Fibroblast of upper back skin (primary cell): ENCODE measurements at regions not wholly inside any gene's neighbourhood (a gene's known extent, or its start where the extent isn't known, plus 50 kb on each side); places are given as distances from the start of the nearest gene placed in this dataset.

Source experiments
- DNase-seq: peaks from one replicate; pipeline ENCODE4 v3.0.0-alpha.2; 2013

DNA sequence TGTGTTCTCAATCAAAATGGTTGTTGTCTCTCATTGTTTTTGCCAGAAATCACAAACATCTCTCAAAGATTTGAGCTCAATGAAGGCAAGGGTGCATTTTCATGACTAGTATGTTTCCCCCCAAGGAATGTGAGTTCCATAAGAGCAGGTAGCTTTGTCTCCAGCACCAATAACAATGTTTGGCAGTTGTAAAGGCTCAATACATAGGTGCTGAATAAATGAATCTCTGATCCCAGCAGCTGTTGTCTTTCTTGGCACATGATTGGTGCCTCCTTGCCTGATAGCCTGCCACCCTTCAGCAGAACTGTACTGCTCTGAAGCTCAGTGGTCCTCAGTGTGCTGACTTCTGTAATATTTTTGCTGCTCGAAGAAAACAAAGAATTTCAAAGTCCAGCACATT is 103.1 kb upstream of the CDH11 start:
- DNase-seq = no peak

GRCh38 chr16:65224471-65224870 is 102.6 kb upstream of the CDH11 start:
- no peak for DNase-seq

DNA sequence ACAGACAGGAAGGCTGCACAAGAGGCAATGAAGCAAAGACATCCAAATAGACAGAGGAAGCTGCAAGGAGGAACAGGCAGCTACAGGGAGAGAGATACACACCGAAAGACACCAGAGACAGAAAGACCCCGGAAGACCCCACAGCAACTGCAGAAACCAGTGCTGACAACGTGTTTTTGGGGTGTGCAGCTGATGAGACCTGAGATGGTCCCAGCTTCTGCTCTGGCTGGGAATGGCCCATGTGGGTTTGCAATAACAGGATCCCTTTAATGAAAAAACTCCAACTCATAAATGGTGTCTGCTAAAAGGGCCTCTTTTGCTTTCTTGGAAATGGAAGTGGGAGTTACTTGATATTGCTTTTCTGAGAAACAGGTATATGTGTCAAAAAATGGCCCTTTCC is 101.5 kb upstream of the CDH11 start:
- DNase-seq = no peak

- DNase-seq = peak; percentile 89
These were observed 100.7 kb upstream of the CDH11 start for GRCh38 chr16:65222536-65222935.

DNA sequence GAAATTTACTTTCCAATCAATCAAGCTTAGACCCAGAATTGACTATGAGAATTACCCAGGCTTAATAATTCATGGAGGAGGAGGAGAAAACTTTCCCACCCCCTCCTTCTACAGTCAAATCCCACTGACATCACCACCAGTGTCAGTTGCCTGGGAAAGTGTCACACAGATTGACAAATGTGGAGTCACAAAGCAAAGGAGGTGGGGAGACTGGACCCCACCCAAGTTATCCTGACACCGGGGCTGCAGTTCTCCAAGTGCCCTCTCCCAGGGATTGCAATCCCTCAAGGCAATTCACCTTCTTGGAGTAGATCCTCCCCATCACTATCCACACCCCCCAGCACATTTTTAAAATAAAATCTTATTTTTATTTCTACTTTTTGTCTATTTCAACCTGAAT is 100.2 kb upstream of the CDH11 start:
- DNase-seq = peak; percentile 30

DNA sequence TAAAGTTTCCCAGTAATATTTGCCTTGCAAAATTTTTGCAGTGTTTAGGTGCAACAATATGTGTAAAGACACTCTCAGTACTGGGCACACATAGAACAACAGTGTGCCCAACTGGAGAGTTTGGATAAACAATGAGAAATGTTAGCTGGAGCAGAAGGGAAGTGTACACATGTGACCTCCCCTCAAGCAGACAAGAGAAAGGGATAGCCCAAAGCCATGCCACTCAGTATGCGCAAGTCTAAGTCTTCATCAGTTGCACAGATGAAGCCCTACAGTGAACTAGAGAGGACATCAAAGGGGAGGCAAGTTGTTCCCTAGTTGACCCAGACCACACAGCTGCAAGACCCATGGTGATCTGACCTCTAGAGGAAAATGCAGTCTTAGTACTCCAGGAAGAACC is 97.9 kb upstream of the CDH11 start:
- no peak for DNase-seq

DNA sequence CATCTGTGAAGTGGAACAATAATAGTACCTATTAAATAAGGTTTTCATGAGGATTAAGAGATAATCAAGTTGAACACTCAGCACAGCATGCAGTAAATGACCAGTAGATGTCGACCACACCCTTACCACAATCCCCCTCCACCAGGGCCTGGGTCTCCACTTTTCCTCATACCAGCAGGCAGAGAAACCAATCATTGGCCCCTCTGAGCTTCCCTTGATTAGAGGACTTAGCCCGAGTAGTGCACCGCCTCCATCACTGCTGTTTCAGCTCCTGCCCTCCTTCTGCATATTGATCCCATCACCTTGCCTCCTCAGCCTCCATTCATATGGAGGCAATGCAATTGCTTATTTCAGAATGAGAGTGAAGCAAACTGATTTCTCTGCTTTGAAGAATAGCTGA is 96.5 kb upstream of the CDH11 start:
- no peak for DNase-seq

DNA sequence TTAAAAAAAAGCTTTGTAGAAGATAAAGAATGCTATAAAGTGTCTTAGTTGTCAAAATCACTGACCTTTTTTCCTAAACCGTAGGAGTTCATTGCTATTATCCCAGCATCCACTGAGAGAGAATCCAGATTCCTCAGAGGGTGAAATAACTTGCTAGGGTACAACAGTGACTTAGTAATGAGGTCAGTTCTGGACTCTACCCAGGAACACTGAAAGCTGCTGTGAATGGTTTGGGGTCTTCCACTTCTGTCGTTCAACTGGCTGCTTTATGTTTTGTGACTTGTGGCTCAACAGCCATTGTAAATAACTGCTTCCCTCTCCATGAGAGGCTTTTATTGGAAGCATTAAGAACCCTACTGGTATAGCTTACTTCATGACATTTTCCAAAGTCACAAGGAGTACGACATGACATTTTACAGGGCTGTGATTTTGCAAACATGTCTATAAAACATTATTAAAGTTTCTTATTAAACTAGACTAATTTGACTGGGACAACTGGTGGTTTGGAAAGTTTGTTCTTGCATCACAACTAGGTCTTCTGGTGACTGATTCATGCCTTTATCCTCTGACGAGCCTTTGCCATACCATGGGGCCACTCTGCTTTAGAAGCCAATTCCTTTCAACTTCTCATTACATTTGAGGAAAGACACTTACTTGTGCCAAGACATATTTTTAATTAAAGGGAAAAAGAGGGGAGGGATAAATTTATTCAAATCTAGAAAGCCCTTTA is 92.2 kb upstream of the CDH11 start:
- DNase-seq = no peak

- no peak for DNase-seq
These were observed 90.9 kb upstream of the CDH11 start for GRCh38 chr16:65212791-65213190.

DNA sequence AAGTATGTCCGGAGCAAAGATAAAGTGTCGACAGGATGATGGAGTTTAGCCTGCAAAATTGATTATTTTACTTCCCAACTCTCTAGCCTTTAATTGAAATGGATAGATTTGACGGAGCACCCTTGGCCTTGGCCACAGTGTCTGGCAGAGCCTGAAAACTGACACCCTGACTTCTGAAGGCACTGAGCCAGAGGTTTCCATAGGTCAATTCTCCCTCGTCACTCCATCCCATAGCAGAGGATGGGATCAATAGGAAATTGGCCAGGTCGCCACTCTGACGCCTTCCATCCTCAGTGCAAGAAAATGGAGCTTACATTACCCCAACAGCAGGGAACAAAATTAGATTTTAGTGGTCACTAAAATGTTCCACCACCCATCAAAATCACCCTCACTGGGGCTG is 90.4 kb upstream of the CDH11 start:
- DNase-seq = no peak

DNA sequence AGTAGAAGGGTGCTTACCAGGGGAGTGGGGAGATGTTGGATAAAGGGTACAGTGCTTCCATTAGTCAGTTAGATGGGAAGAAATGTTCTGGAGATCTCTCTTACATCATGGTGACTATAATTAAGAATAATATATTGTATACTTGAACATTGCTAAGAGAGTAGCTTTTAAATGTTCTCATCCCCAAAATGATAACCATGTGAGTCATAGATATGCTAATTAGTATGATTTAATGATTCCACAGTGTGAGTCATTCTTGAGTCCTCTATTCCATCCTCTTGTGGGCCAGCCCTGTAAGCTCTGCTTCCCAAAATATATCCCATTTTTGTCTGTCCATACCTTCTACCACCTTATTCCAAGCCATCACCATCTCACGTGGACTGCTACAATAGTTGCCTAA is 80.6 kb upstream of the CDH11 start:
- DNase-seq = peak; percentile 61

GRCh38 chr16:65201511-65201910 is 79.6 kb upstream of the CDH11 start:
- peak; percentile 63 for DNase-seq

GRCh38 chr16:65200857-65201256 is 79.0 kb upstream of the CDH11 start:
- DNase-seq = peak; percentile 55

GRCh38 chr16:65200156-65200773 is 78.4 kb upstream of the CDH11 start:
- no peak for DNase-seq

DNA sequence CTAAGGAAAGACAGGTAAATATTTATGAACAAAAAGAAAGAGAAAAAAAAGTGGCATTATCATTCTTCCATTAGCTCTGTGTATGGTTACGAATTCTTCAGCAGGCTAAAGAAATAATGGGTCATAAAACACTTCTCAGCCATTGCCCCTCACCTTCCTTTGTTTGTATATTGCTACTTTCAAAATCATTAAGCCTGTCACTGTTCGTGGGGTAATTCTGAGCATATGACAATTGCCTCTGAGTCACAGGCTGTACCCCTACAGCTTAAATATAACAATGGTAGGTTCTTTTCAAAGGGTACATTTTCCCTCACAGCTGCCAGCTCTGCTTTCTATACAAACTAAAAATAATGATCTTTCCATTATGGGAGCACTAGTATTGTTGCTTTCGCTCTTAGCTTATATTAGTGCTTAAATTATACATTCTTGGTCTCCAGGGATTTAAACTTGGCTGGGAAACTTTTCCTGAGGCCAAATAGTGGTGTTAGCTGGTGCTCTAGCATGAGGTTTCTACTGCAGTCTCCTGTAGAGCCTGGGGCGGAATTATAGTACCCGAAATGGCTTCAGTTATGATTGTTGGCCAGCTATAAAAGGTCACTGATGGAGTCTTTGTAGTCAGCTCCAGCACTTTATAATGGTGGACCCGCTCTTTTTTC is 74.7 kb upstream of the CDH11 start:
- DNase-seq = peak; percentile 26

- DNase-seq = peak; percentile 59
These were observed 74.1 kb upstream of the CDH11 start for GRCh38 chr16:65195998-65196397.

GRCh38 chr16:65185241-65185778 is 63.4 kb upstream of the CDH11 start:
- no peak for DNase-seq

- DNase-seq = peak; percentile 51
These were observed 59.3 kb upstream of the CDH11 start for GRCh38 chr16:65181071-65181561.

GRCh38 chr16:65178151-65178550 is 56.3 kb upstream of the CDH11 start:
- peak; percentile 41 for DNase-seq

- peak; percentile 97 for DNase-seq
These were observed 54.7 kb upstream of the CDH11 start for GRCh38 chr16:65176603-65177002.

DNA sequence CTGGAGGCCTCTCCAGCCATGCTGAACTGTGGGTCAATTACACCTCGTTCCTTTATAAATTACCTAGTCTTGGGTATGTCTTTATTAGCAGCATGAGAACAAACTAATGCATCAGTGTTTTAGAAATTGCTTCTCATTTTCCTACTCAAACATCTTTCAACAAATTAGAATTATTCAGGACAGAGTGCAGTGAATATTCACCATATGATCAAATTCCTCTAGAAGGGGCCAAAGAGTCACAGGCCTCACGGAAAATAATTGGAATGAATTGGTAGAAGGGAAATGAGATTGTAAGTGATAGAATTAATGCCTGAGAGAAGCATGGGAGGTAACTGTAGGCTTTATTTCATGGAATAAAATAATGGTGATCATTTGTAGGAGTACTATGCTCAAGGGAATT is 50.5 kb upstream of the CDH11 start:
- DNase-seq = no peak
